SU-DHL-6 (cell line): ENCODE measurements at regions not wholly inside any gene's neighbourhood (a gene's known extent, or its start where the extent isn't known, plus 50 kb on each side); places are given as distances from the start of the nearest gene placed in this dataset.
"Not testable (repeated sequence)": the region's sequence is repeated elsewhere in the genome, so short reads cannot be mapped to it uniquely, and the experiment has no call there.

Experiments
- H2AFZ ChIP-seq: fragments of 200-600 bp; sonication (generic); 2 replicates; pipeline ENCODE4 v1.6.1; 2014; ENCODE audit warnings: low read depth, mild to moderate bottlenecking, moderate library complexity, mixed read lengths, antibody characterized with exemption, low read length; ENCODE audit not compliant: severe bottlenecking
- H3F3A ChIP-seq: fragments of 200-600 bp; shearing (Covaris generic); 2 replicates; pipeline ENCODE4 v1.6.0; 2016; ENCODE audit warnings: antibody characterized with exemption, mild to moderate bottlenecking; ENCODE audit not compliant: insufficient read depth
- H3K27ac ChIP-seq: fragments of 200-600 bp; sonication (generic); 2 replicates; pipeline ENCODE4 v1.5.1; 2016; ENCODE audit warnings: low read depth, mild to moderate bottlenecking, low read length, moderate library complexity, mixed read lengths
- H3K27me3 ChIP-seq: fragments of 200-600 bp; sonication (generic), shearing (Covaris generic); 2 replicates; pipeline ENCODE4 v1.6.0; 2014; ENCODE audit warnings: mild to moderate bottlenecking, low read length
- H3K36me3 ChIP-seq: fragments of 200-600 bp; sonication (generic); 2 replicates; pipeline ENCODE4 v1.6.1; 2014; ENCODE audit warnings: mild to moderate bottlenecking, low read length, mixed read lengths
- H3K4me2 ChIP-seq: fragments of 300-600, 200-600 bp; shearing (Covaris generic), sonication (generic); 2 replicates; pipeline ENCODE4 v1.6.0; 2014; ENCODE audit warnings: low read length, low read depth, mild to moderate bottlenecking; ENCODE audit not compliant: poor library complexity, severe bottlenecking
- H3K4me3 ChIP-seq: fragments of 200-600 bp; sonication (generic); 2 replicates; pipeline ENCODE4 v1.5.1; 2014; ENCODE audit warnings: antibody characterized with exemption, low read length, mild to moderate bottlenecking, mixed read lengths; ENCODE audit not compliant: insufficient read depth, poor library complexity, severe bottlenecking
- H3K79me2 ChIP-seq: fragments of 200-600 bp; sonication (generic); 2 replicates; pipeline ENCODE4 v1.6.1; 2014; ENCODE audit warnings: mild to moderate bottlenecking, low read length, moderate library complexity; ENCODE audit not compliant: insufficient read depth
- H3K9ac ChIP-seq: fragments of 200-600 bp; sonication (generic); 2 replicates; pipeline ENCODE4 v1.7.0; 2014; ENCODE audit warnings: mild to moderate bottlenecking, low read length
- H3K9me2 ChIP-seq: fragments of 200-600 bp; sonication (generic); replicated peaks from 2 replicates; pipeline ENCODE4 v1.6.1; 2014; ENCODE audit warnings: low read length; ENCODE audit not compliant: insufficient read depth
- H3K9me3 ChIP-seq: fragments of 200-600 bp; sonication (generic); 2 replicates; pipeline ENCODE4 v1.6.1; 2014; ENCODE audit warnings: low read length, mixed read lengths; ENCODE audit not compliant: insufficient read depth
- H4K20me1 ChIP-seq: fragments of 200-600 bp; sonication (generic); 2 replicates; pipeline ENCODE4 v1.6.1; 2014; ENCODE audit warnings: low read depth, mild to moderate bottlenecking, antibody characterized with exemption, low read length, moderate library complexity, mixed read lengths
- EZH2phosphoT487 ChIP-seq: fragments of 200-600 bp; sonication (generic), shearing (Covaris generic); conservative IDR thresholded peaks from 2 replicates; pipeline ENCODE4 v1.6.1; 2018; ENCODE audit warnings: mild to moderate bottlenecking, antibody characterized with exemption, low read length, moderate library complexity, mixed read lengths
- TF ChIP-seq, protein P1 (sequence below): fragments of 200-600 bp; sonication (generic); IDR thresholded peaks from one replicate; pipeline ENCODE4 v1.5.1; 2017; ENCODE audit warnings: antibody characterized with exemption, mild to moderate bottlenecking, low read length, moderate library complexity; ENCODE audit not compliant: insufficient read depth, poor library complexity, severe bottlenecking

DNA sequence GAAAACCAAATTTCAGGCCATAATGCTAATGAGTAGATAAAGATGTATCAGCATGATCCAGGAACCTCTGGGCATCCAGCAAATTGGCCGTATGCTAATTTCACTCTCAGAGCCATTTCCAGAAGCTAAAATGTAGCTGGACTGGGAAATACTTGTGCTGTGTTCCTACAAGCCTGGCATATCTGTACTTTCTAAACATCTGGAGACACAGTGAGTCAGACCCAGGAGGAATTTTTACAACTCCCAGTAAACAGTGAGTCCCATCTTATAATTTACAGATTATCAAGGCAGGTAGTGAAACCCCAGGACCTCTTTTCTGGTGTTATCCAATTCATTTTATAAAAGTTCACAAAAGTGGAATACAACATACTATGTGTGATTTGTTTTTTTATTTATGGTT is 683.0 kb upstream of the ADGRB3 start:
- H2AFZ ChIP-seq, result peak overlapping the region; percentile 40
- H3K36me3 ChIP-seq, result no peaks in the 10 kb centered on the region
- no peaks in the 10 kb centered on the region for H3K79me2 ChIP-seq
- H3K9ac ChIP-seq, result no peak overlapping the region
- no peaks in the 10 kb centered on the region for H3K9me2 ChIP-seq
- no peak overlapping the region for H3K4me2 ChIP-seq
- TF ChIP-seq, protein P1, sequence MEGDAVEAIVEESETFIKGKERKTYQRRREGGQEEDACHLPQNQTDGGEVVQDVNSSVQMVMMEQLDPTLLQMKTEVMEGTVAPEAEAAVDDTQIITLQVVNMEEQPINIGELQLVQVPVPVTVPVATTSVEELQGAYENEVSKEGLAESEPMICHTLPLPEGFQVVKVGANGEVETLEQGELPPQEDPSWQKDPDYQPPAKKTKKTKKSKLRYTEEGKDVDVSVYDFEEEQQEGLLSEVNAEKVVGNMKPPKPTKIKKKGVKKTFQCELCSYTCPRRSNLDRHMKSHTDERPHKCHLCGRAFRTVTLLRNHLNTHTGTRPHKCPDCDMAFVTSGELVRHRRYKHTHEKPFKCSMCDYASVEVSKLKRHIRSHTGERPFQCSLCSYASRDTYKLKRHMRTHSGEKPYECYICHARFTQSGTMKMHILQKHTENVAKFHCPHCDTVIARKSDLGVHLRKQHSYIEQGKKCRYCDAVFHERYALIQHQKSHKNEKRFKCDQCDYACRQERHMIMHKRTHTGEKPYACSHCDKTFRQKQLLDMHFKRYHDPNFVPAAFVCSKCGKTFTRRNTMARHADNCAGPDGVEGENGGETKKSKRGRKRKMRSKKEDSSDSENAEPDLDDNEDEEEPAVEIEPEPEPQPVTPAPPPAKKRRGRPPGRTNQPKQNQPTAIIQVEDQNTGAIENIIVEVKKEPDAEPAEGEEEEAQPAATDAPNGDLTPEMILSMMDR, result no peak
- TF ChIP-seq EZH2phosphoT487, result no peak
- peaks cover 22% of the 10 kb centered on the region for H3K9me3 ChIP-seq
- no peak overlapping the region for H3K4me3 ChIP-seq
- no peaks in the 10 kb centered on the region for H3F3A ChIP-seq
- H3K27ac ChIP-seq, result no peak overlapping the region
- H4K20me1 ChIP-seq, result no peaks in the 10 kb centered on the region
- H3K27me3 ChIP-seq, result no peaks in the 10 kb centered on the region

- not testable (repeated sequence) for H4K20me1 ChIP-seq, H3K9me3 ChIP-seq, H3K27ac ChIP-seq, H3K4me3 ChIP-seq, H3K79me2 ChIP-seq, H3K9me2 ChIP-seq, H3K4me2 ChIP-seq, H3K36me3 ChIP-seq, H3K9ac ChIP-seq, H2AFZ ChIP-seq, H3K27me3 ChIP-seq, H3F3A ChIP-seq
These were observed 687.3 kb upstream of the ADGRB3 start for GRCh38 chr6:67947762-67948161.

GRCh38 chr6:67935976-67936477 is 699.1 kb upstream of the ADGRB3 start:
- no peaks in the 10 kb centered on the region for H4K20me1 ChIP-seq
- no peak overlapping the region for H3K4me3 ChIP-seq
- no peaks in the 10 kb centered on the region for H3K36me3 ChIP-seq
- TF ChIP-seq EZH2phosphoT487, result no peak
- TF ChIP-seq, protein P1, result no peak
- no peak overlapping the region for H2AFZ ChIP-seq
- H3K4me2 ChIP-seq, result no peak overlapping the region
- no peaks in the 10 kb centered on the region for H3K79me2 ChIP-seq
- H3K27me3 ChIP-seq, result no peaks in the 10 kb centered on the region
- H3K9me3 ChIP-seq, result peaks cover 4% of the 10 kb centered on the region; the same call in 1 of the 2 replicates
- no peak overlapping the region for H3K27ac ChIP-seq
- no peaks in the 10 kb centered on the region for H3K9me2 ChIP-seq
- no peak overlapping the region for H3K9ac ChIP-seq
- H3F3A ChIP-seq, result no peaks in the 10 kb centered on the region

- H2AFZ ChIP-seq, result peak overlapping the region; percentile 20
- no peak overlapping the region for H3K27ac ChIP-seq
- no peaks in the 10 kb centered on the region for H3K27me3 ChIP-seq
- H3K36me3 ChIP-seq, result no peaks in the 10 kb centered on the region
- no peaks in the 10 kb centered on the region for H3F3A ChIP-seq
- no peaks in the 10 kb centered on the region for H3K9me2 ChIP-seq
- H4K20me1 ChIP-seq, result no peaks in the 10 kb centered on the region
- H3K4me3 ChIP-seq, result no peak overlapping the region
- TF ChIP-seq EZH2phosphoT487, result no peak
- TF ChIP-seq, protein P1, result peak; percentile 44
- H3K4me2 ChIP-seq, result no peak overlapping the region
- H3K79me2 ChIP-seq, result no peaks in the 10 kb centered on the region
- H3K9ac ChIP-seq, result no peak overlapping the region
- peaks cover 9% of the 10 kb centered on the region; the same call in 1 of the 2 replicates for H3K9me3 ChIP-seq
These were observed 701.8 kb upstream of the ADGRB3 start for GRCh38 chr6:67933278-67933677.

DNA sequence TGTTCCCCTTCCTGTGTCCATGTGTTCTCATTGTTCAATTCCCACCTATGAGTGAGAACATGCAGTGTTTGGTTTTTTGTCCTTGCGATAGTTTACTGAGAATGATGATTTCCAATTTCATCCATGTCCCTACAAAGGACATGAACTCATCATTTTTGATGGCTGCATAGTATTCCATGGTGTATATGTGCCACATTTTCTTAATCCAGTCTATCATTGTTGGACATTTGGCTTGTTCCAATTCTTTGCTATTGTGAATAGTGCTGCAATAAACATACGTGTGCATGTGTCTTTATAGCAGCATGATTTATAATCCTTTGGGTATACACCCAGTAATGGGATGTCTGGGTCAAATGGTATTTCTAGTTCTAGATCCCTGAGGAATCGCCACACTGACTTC is 712.5 kb upstream of the ADGRB3 start:
- H3K9ac ChIP-seq, H3F3A ChIP-seq, H3K4me2 ChIP-seq, H3K9me2 ChIP-seq, H3K9me3 ChIP-seq, H3K27me3 ChIP-seq, H3K27ac ChIP-seq, H3K4me3 ChIP-seq, H3K79me2 ChIP-seq, H4K20me1 ChIP-seq, H2AFZ ChIP-seq, H3K36me3 ChIP-seq: not testable (repeated sequence)

DNA sequence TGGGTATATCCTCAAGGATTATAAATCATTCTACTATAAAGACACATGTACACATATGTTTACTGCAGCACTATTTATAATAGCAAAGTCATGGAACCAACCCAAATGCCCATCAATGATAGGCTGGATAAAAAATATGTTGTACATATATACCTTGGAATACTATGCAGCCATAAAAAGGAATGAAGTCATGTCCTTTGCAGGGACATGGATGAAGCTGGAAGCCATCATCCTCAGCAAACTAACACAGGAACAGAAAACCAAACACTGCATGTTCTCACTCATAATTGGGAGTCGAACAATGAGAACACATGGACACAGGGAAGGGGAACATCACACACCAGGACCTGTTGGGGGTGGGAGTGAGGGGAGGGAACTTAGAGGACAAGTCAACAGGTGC is 715.0 kb upstream of the ADGRB3 start:
- H3K9me3 ChIP-seq, H4K20me1 ChIP-seq, H3F3A ChIP-seq, H3K4me3 ChIP-seq, H3K27ac ChIP-seq, H3K79me2 ChIP-seq, H3K4me2 ChIP-seq, H3K9me2 ChIP-seq, H3K9ac ChIP-seq, H3K27me3 ChIP-seq, H2AFZ ChIP-seq, H3K36me3 ChIP-seq: not testable (repeated sequence)
